Activated effector memory CD4-positive, alpha-beta T cell treated with Interleukin-2 at 50 U/mL for 16 hours (primary cell): ENCODE measurements at regions not wholly inside any gene's neighbourhood (a gene's known extent, or its start where the extent isn't known, plus 50 kb on each side); places are given as distances from the start of the nearest gene placed in this dataset.

ENCODE experiments used
- DNase-seq: peaks from one replicate; pipeline ENCODE4 v3.0.0-alpha.2; 2020

DNA sequence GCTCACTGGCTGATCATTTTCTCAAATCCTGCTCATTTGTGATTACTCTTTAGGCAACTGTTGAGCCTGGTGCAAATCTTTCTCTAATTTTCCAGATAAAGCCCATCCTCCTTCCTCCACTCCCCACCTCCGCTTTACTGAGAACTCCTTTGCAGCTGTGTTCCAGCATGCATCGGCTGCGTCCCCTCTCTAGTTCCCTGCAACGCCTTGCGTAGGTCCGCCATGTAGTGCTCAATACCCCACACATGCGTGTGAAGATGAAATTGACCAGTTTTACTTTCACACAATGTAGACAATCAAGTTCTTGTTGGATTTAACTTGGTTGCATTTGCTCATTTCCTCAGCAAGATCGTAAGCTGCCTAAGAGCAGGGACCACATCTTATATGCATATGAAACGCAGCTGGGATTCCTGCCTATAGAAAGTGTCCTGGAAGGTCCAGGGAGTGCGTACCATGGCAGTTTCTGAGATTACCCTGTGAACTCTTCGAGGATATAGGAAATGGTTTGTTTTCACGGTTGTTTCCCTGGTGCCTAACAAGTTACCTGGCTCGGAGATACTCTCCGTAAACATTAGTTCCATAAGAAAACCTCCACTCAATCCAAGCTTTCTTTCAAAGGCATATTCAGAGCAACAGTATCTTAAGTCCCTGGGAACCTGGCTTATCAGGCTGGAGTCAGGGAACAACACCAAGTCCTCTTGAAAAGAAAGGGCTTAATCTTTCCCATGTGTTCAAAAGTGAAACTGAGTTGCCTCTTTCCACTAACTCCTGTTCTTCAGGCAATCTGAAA, 766.4 kb upstream of the ID2 start:
- no peak for DNase-seq

DNA sequence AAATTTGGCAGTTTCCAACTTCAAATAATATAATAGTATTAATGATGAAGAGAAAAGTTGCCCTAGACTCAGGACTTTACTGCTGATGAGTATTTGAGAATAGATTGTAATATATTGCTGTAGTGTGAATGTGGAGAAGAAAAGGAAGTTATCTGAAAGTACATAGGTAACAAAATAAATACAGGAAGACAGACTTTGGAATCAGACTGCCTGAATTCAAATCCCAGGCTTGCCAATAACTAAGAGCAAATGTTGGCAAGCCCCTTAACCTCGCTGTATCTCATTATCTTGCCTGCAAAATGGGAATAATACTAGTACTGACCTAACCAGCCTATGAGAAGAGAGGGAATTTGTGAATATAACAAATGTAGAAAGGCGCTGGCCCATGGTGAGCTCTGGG, 765.2 kb upstream of the ID2 start:
- no peak for DNase-seq

DNA sequence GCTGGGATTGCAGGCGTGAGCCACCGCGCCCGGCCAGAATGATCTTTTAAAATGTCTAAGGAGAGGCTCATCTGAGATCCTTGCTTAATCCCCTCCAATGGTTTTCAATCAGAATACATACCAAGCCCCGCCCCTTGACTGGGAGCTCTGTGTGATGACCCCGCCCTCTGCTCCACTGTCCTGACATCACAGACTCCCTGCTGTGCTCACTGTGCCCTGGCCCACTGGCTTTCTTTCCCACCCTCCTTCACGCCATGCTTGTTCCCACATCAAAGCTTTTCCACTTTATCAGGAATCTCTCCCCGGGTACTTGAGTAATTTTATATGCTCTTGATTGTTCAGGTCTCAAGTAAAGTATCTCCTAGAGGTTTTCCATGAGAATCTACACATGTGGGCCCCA, 762.3 kb upstream of the ID2 start:
- no peak for DNase-seq

DNA sequence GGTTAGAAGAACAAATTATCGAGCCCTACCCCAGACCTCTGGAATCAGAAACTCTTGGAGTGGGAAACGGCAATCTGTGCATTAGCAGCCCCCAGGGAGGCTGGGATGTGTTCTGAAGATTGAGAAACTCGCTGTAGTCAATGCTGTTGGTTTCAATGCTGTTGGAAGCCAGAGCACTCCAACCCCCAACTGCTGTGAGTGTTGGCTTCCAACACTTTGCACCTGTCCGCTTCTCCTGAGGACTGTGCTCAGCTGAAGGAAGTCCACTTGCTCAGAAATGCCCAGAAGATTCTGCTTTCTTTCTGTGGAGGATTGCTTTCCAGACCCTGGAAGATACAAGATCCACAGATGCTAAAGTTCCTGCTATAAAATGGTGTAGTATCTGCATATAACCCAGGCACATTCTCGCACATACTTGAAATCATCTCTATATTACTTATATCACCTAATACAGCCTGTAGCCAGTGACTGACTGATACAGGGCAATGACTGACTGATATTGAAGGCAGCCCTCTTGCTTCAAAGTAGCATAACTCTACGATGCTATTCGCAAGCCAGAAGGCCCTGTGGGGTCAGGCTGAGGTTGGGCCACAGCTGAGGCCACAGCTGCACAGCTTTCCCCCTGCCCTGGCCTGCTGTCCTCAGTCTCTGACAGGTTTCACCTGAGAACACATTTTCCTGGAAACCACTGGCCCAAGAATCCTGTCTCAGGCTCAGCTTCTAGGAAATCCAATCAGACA, 757.7 kb upstream of the ID2 start:
- no peak for DNase-seq

DNA sequence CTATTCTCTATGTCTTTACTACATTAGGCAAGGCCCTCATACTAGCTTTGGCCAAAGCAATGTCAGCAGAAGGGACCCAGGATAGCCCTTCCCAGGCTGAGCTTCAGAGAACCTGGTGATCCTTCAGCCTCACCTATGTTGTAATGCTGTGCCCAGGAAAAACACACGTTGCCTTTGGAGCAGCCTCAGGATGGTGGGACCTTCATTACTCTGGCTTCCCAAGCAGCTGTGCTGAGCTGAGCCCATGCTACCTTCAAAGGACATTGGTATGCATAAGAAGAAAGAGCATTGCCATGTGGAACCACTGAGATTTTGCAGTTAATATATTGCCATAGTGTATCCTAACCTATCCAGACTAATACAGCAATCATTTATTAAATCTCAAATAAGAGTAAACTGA, 756.4 kb upstream of the ID2 start:
- DNase-seq, result no peak

DNA sequence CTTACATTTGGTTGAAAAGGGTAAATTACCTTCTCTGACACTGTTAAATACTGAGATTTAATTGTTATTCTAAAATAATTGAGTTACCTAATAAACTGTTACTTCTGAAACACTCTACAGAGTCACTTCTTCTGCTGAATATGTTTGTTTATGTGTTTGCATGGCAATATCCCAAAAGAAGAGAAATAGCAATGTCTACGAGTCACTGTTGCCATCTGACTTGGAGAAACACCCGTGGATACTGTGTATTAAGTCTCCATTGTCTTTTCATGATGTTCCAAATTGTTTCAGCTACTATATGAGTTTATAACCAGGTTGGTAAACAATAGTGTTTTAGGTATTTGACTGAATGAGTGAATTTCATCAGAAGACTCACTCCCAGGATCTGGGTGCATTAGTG, 754.2 kb upstream of the ID2 start:
- no peak for DNase-seq

DNA sequence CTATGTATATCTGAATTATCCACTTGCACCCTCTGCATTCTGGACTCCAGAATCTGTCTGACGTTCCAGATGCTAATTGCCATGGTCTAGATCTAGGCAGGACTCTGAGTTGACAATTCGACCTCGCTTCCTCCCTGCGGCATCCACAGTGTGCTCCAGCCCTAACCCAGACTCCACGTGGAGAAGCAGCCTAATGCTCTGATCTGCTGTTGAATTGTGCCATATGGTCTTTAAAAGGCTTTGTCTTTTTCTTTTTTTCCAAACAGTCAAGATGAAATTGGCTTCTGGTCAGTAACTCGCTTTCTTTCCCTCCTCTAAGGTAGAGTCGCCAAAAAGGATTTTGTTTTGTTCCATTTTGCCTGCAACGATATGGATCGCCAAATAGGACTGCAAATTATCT, 752.6 kb upstream of the ID2 start:
- no peak for DNase-seq

DNA sequence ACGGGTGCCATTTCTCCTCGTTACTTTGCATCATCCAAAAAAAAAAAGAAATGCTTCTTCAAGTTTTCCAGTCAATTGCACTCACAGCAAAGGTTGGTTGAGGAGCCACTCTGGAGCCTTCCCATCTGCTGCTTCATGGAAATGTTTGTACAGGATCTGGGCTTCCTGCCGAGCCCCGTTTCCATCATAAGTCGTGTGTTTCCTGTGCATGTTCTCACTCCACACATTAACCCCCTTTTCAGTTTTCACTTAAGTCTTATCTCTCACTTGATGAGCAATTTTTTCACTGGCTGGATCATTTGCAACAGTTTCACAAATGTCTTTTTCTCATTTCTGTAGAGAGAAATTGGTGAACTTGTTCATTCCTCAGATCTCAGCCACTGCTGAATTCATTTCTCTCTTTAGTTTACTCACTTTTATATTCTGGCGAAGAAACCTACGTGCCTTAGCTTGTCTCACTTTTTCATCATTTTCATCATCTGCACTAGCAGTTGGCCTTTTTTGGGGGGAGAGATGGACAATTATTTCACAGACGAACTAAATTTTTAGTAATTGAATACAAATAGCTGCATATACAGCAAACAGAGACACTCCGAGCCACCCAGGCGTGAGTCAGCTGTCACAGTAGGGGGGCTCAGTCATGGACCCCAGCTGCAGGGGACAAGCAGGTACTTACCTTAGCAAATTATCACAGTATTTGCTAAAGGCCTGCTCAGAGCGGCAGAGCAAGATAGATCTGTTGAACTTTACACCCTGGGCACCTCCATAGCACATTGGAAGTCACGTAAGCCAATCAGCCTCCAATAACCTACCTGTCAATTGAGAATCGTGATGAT, 750.8 kb upstream of the ID2 start:
- DNase-seq, result no peak

DNA sequence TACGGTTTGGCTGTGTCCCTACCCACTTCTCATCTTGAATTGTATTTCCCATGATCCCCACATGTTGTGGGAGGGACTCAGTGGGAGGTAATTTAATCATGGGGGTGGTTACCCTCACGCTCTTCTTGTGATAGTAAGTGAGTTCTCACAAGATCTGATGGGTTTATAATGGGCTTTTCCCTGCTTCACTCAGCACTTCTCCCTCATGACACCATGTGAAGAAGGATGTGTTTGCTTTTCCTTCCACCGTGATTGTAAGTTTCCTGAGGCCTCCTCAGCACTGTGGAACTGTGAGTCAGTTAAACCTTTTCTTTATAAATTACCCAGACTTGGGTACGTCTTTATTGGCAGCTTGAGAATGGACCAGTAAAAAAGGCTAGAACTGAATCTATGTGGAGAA, 750.0 kb upstream of the ID2 start:
- DNase-seq, result no peak

DNA sequence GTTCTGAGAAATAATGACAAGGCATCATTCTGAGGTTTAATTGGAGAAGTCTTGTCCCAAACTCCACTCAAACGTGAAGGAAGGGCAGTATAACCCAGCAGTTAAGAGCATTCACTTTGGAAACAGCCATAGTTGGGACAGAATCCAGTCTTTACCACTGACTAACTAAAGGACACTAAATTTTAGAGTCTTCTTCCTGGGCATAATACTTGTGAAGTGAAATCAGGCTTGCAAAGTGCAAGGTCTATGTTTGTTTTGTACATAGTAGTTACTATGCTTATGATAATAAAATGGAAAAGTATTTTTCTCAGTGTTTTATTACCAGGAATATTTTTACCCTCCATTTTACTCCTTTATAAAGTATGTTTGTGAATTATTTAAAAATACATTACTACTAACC, 748.2 kb upstream of the ID2 start:
- DNase-seq, result no peak

DNA sequence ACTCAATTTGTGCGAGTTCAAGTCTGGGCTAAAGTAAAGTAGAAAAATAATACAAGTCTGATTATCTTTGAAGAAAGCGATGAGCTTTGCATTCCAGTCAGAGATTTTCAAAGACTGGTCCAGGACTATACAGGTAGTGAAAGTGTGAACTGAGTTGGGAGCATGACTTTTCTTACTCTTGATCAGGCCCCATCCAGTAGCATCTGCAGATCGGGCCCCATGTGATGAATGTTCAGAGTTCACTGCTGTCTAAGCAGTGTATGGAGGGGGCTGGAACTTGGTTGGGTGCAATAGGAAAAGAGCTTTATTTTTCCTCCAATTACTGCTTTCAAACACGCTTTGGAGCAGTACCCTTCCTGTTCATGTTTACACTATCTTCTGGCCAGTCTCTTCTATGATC, 747.4 kb upstream of the ID2 start:
- no peak for DNase-seq

DNA sequence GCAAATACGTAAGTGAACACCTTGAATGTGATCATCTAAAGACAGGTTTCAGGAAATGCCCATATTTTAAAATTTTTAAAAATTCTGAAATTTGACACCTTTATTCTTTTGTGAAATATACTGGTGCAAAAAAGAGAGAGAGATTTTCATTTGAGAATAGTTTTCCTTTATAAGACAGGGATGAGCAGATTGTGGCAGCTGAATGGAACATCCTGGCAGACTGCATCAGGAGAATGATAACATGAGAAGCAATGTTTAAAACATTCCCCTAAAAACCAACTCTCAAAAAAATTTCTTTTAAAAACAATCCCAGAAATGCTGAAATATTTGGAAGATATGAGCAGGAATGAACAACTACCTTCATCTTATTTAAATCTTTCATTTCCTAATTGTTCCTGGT, 744.8 kb upstream of the ID2 start:
- DNase-seq, result no peak

DNA sequence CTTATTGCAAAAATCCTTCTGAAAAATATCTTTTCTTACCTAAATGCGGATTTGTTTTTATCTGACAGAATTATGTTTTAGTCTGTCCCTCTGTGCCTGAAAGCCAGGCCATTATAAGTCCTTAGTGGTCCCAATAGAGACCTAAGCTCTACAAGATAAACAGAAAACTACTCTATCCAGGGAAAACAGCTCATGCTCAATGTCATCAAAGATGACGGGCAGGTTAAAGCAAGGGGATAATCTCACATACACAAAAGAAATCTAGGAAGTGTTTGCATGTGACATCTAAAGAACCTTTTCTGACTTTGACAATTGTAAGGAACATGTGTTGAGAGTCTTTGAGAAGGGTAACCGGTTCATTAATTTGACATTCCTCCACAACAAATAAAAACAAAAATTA, 741.1 kb upstream of the ID2 start:
- no peak for DNase-seq

DNA sequence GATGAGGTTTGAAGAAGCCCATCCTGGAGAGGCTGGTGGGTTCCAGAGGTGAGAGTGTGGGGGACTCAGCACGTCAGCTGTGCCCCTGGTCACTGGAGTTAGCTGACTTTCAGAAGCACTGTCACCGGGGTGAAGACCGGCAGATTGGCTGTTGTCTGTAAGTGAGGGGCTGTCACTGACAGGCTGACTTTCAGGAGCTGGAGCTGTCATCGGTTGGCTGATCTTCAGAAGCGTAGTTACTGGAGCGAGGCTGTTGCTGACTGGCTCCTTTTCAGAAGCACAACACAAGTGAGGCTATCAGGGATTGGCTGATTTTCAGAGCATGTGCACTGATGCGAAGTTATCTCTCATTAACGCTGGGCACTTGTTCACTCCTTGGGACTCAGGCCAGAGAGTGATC, 738.4 kb upstream of the ID2 start:
- DNase-seq, result no peak

DNA sequence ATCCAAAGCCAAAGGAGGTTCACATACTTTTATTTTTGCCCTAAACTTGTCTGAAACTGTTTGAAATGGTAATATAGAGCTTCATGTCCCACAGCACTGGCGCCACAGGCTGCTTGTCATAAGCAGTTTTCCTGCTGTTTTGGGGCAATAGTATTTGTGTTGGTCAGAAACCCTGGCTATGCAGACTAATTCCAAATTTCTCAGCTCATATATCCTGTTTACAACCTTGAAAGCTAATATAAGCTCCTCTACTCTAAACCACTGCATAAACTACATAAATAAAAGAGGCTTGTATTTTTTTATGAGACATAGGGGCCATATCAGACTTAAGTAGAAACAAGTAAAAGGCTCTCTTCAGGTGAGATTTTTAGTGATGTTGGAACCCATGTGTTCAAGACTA, 736.8 kb upstream of the ID2 start:
- no peak for DNase-seq

DNA sequence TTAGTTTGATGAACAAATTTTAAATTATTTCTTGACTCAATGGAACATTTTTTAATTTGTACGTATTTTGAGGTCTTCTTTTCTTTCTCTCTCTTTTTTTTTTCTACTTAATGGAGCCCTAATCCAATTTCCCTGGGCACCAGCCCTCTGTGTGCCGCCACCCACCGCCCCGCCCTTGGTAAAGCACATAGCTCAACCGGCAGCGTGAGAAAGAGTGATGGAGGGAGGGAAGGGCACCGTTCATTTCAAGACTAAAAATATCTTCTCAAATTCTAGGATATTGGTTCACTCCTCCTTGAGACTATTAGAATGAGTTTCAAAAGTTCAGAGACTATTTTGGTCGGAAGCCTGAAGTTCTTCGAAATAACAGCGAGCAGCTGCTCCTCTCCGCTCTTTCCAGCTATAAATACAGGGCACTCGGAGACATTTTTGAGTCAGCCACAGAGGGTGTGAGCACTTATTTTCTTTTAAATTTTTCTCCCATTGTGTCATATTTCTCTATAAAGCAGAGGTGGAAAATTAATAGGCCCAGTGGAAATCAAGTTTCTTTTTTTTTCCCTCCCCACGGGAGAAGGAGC, 731.7 kb upstream of the ID2 start:
- DNase-seq, result no peak

DNA sequence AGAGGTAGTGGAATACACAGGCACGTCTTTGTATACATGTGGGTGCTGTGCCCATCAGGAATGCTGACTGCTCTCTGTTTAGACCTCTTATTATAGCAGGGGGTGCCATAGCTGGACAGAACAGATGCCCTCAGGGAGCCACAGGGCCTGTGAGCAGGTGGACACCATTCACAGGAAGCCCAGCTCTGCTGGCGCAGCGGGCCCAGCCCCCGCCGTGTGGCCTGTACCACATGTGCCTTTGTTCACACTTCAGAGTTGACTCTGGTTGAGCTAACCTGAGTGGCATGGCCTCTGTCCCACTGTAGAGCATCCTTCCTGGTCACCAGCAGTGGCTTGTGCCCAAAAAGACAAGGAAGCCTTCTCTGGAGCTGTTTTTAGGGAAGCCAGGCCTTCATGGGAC, 730.9 kb upstream of the ID2 start:
- DNase-seq, result no peak

DNA sequence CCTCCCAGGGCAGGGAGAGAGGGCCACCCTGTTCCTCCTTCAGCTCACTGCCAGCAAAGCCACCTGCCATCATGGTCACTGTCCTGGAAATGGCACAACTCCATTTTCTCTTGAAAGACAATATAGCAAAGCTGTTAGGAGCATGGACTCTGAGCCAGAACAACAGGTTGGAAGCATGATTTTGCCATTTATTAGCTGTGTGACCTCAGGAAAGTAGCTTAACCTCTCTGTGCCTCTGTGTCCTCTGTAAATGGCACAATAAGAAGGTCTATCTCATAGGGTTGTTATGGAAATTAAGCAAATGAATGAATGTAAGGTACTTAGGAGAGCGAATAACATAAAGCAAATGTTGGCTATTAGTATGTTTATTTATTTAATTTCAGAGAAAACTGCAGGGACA, 730.4 kb upstream of the ID2 start:
- DNase-seq, result no peak

DNA sequence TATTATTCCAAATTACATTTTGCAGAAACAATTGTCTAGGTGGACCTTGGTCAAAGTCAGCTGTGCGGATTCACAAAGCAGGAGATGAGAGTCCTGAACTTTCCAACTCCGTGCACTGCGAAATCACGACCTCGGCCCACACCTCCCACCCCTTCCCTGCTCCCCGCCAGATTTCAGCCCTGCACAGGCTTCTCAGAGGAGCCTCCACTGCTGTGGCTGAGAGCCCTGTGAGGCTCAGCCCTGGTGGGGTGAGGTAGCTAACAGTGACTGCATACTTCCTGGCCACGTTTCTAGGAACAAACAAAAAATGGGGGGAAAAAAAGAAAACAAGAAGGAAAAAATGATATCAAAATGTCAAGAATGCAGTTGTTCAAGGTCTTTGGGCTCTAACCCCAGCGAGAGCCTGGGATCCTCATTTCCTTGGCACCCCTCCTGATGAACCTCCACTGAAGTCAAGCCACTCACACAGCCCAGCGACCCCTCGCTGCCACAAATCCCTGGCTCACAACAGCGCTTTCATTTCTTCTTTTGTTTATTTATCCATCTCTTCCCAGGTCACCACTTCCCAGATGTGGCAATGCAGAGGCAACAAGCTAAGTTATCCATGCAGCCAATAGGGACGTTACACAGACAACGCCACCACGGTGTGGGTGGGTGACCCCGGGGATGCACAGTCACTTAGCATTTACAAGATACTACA, 729.7 kb upstream of the ID2 start:
- no peak for DNase-seq

DNA sequence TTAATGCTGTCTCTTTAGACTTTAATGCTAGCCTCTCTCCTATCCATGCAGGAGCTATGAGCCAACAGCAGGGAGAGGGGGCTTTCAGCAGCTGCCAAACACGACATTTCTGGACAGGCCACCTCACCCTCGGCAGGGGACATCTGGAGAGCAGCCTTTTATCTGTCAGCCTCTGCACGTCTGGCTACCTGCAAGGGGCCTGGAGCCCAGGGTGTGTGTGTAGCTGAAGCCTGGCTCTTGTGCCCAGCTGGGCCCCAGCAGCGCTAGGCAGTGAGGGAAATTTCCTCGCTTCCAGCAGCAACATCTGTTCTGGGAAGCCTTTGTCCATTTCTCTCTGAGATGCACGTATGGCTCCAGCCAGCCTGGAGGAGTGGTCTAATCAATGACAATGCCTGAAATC, 728.7 kb upstream of the ID2 start:
- DNase-seq, result no peak

DNA sequence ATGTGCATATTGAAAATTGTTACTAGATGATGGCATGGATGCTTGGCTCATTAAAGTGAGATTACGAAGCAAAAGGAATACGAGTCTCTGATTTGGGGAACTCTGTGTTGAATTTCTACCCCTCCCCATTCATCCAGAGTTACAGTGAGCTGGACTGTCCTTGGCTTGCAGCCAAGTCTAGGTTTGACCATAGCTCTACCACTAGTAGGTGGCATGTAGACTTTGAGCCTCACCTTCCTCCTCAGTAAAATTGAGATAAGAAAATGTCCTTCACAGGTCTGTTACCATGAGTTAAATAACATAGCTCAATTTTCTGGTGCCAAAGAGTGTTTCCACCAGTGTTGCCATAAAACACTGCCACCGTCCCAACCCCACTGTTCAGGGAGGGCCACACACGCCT, 727.6 kb upstream of the ID2 start:
- no peak for DNase-seq

DNA sequence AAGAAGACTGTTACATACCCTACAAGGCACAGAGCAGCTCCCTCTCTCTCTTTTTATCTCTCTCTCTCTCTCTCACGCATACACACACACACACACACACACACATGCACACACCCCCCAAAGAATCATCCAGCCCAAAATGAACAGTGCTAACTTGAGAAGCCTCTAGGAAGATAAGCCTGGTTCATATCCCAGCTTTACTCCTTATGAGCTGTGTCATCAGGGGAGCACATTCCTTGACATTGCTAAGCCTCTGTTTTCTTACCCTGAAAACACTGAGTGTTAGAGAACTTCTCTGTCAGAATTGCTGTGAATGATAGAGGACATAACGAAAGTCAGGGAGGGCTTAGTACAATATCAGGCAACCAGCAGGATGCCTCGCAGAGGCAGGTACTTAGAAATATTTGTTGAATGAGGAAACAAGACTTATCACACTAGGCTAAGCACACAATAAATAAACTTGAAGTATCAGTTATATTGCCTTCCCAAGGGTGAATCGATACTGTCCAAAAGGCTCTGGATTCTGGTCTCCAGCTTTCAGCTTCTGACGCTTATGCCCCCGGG, 725.6 kb upstream of the ID2 start:
- no peak for DNase-seq

DNA sequence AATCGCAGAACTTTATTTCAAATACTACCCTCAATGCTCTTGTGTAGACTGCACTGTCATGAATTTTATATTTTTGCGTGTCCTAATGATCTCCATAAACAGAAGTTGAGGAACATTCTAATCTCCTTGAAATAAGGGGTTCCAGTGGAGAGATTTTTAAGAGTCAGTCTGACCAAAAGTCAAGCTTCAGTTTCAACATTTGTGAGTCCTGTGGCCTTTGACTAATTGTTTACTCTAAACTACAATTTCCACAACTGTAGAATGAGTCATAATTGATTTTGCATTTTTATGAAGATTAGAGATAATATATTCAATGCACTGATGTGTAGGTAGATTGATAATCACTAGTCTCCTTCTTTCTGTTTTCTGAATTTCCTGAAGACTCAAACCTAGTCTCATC, 720.3 kb upstream of the ID2 start:
- DNase-seq, result no peak
